Breast epithelium (tissue), 4 donors: ENCODE measurements at regions not wholly inside any gene's neighbourhood (a gene's known extent, or its start where the extent isn't known, plus 50 kb on each side); places are given as distances from the start of the nearest gene placed in this dataset.
A peak's percentile ranks its signal among the peaks of the same experiment; 100 is the strongest.

Source experiments
- DNase-seq, 2 donors: peaks; one replicate each; pipeline ENCODE4 v3.0.0-alpha.2; 2019; ENCODE audit warnings: low spot score in 2 of 2
- H3K27ac ChIP-seq, 2 donors: fragments of 200-600 bp; sonication (generic) in 1 of 2; one replicate each; pipeline ENCODE4 v1.5.1; 2016 to 2019; ENCODE audit warnings: mild to moderate bottlenecking in 1 of 2
- H3K27me3 ChIP-seq, 2 donors: fragments of 200-600 bp; sonication (generic) in 1 of 2; one replicate each; pipeline versions ENCODE4 v1.5.1 to v1.6.0; 2017 to 2019; ENCODE audit warnings: control low read depth in 1 of 2, mild to moderate bottlenecking in 1 of 2
- H3K36me3 ChIP-seq: fragments of 200-600 bp; one replicate; pipeline ENCODE4 v1.5.1; 2019
- H3K4me1 ChIP-seq, 2 donors: fragments of 200-600 bp; sonication (generic); one replicate each; pipeline ENCODE4 v1.5.1; 2016 to 2019; ENCODE audit warnings: control low read depth in 1 of 2
- H3K4me3 ChIP-seq, 3 donors: fragments of 200-600 bp; sonication (generic); 1 replicate in 2 of 3; 2 replicates in 1 of 3; pipeline ENCODE4 v1.5.1; 2016 to 2019; ENCODE audit warnings: mild to moderate bottlenecking in 3 of 3, moderate library complexity in 2 of 3
- H3K9me3 ChIP-seq, 2 donors: fragments of 200-600 bp; sonication (generic) in 1 of 2; one replicate each; pipeline ENCODE4 v1.5.1; 2016 to 2019; ENCODE audit warnings: control low read depth in 1 of 2
- POLR2A ChIP-seq: fragments of 450-650 bp; IDR thresholded peaks from one replicate; pipeline ENCODE4 v1.6.1; 2016; ENCODE audit warnings: antibody characterized with exemption, mild to moderate bottlenecking, moderate library complexity
- POLR2AphosphoS5 ChIP-seq, 3 donors: sonication (generic); formaldehyde crosslinking; IDR thresholded peaks; one replicate each; pipeline ENCODE4 v1.6.1; 2017; ENCODE audit warnings: antibody characterized with exemption in 3 of 3
- intact Hi-C: fragments of 100-400 bp; cut with DNase I; formaldehyde crosslinking; loops from one replicate; pipeline ENCODE4 v1.15.1; 2023; ENCODE audit warnings: low total_unique reads
- TF ChIP-seq, protein P1 (sequence below), 3 donors: fragments of 450-650 bp; IDR thresholded peaks; one replicate each; pipeline ENCODE4 v1.5.1; 2016 to 2017; ENCODE audit warnings: antibody characterized with exemption in 3 of 3, mild to moderate bottlenecking in 3 of 3, moderate library complexity in 3 of 3

- Histone ChIP-seq H3K4me3 (peak overlapping the region in 1 of 3 donors; percentile 15), H3K36me3 (no peaks in the 10 kb centered on the region), H3K27ac (peak overlapping the region; percentile 46 to 81), H3K9me3 (no peaks in the 10 kb centered on the region), H3K4me1 (no peaks in the 10 kb centered on the region), H3K27me3 (no peaks in the 10 kb centered on the region)
- TF ChIP-seq, protein P1, sequence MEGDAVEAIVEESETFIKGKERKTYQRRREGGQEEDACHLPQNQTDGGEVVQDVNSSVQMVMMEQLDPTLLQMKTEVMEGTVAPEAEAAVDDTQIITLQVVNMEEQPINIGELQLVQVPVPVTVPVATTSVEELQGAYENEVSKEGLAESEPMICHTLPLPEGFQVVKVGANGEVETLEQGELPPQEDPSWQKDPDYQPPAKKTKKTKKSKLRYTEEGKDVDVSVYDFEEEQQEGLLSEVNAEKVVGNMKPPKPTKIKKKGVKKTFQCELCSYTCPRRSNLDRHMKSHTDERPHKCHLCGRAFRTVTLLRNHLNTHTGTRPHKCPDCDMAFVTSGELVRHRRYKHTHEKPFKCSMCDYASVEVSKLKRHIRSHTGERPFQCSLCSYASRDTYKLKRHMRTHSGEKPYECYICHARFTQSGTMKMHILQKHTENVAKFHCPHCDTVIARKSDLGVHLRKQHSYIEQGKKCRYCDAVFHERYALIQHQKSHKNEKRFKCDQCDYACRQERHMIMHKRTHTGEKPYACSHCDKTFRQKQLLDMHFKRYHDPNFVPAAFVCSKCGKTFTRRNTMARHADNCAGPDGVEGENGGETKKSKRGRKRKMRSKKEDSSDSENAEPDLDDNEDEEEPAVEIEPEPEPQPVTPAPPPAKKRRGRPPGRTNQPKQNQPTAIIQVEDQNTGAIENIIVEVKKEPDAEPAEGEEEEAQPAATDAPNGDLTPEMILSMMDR (IDR thresholded peaks at IDR 0.05) = no peak
- TF ChIP-seq POLR2A (no peak), POLR2AphosphoS5 (IDR thresholded peaks at IDR 0.05) (no peak)
- intact Hi-C loops = no loop called here
- DNase-seq = no peak
These were observed 356.3 kb downstream of the USP25 start for GRCh38 chr21:16086121-16086520.

DNA sequence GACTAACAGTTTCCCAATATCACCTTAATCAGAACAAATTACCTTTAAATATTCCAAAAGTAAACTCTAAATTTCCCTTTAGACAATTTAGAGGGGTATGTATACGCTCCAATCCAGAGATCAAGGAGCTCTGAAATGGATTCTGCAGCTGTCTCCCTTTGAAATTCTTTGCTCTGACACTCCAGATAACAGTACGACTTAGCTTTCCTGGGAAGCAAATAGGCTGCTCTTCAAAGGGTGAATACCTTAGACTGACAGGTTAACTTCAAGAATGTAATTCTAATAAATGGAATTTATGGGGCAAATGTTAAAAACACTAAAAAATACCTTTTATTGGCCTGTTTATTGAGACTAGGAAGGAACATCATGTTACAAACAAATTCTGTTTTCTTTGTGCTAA, 357.2 kb downstream of the USP25 start:
- Histone ChIP-seq H3K36me3 (no peaks in the 10 kb centered on the region), H3K4me3 (no peak overlapping the region), H3K27ac (peak overlapping the region; percentile 9 to 81), H3K9me3 (no peaks in the 10 kb centered on the region), H3K4me1 (no peaks in the 10 kb centered on the region), H3K27me3 (no peaks in the 10 kb centered on the region)
- DNase-seq = no peak
- intact Hi-C loops = no loop called here
- TF ChIP-seq, protein P1 (IDR thresholded peaks at IDR 0.05) = no peak
- TF ChIP-seq POLR2A (no peak), POLR2AphosphoS5 (IDR thresholded peaks at IDR 0.05) (no peak)

- TF ChIP-seq POLR2A (no peak), POLR2AphosphoS5 (IDR thresholded peaks at IDR 0.05) (no peak)
- TF ChIP-seq, protein P1 (IDR thresholded peaks at IDR 0.05) = no peak
- intact Hi-C loops = no loop called here
- Histone ChIP-seq H3K27ac (peak overlapping the region in 1 of 2 donors; percentile 38), H3K36me3 (no peaks in the 10 kb centered on the region), H3K4me3 (no peak overlapping the region), H3K9me3 (no peaks in the 10 kb centered on the region), H3K27me3 (no peaks in the 10 kb centered on the region), H3K4me1 (no peaks in the 10 kb centered on the region)
- no peak for DNase-seq
These were observed 357.7 kb downstream of the USP25 start for GRCh38 chr21:16087523-16087922.

DNA sequence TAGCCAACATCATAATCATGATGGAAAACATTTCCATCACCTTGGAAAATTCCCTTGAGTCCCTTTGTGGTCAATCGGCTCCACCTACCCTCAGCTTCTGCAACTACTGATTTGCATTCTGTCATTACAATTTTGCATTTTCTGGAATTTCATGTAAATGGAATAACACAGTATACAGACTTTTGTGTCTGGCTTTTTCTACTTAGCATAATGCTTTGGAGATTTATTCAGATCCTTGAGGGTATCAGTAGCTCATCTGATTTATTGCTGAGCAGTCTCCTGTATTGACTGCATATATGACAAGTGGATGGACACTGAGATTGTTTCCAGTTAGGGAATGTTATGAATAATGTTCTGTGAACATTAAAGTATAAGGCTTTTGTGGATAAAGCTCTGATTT, 358.3 kb downstream of the USP25 start:
- intact Hi-C loops = no loop called here
- DNase-seq = no peak
- Histone ChIP-seq H3K4me3 (no peak overlapping the region), H3K36me3 (no peaks in the 10 kb centered on the region), H3K27me3 (no peaks in the 10 kb centered on the region), H3K4me1 (no peaks in the 10 kb centered on the region), H3K9me3 (no peaks in the 10 kb centered on the region), H3K27ac (peak overlapping the region in 1 of 2 donors; percentile 38)
- no peak for TF ChIP-seq POLR2AphosphoS5 (IDR thresholded peaks at IDR 0.05)
- TF ChIP-seq POLR2A = no peak
- TF ChIP-seq, protein P1 (IDR thresholded peaks at IDR 0.05) = no peak

DNA sequence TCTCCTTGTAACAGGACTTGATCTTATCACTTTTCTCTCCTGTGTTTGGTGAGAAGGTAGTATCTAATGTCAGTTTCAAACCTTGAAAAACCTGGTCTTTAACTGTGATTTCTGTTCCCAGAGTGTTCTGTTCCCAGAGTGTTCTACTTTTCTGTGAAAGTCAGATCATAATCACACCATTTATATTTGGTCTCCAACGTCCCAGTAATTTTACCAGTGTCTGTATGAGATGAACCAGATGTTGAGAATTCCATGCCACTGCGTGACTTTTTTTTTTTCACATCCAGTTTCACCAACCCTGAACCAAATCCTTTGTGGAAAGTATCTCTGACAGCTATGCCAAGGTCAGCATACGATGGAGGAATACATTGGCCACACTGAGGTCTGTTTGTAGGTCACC, 365.2 kb downstream of the USP25 start:
- H3K36me3 ChIP-seq = no peaks in the 10 kb centered on the region
- H3K9me3 ChIP-seq = no peaks in the 10 kb centered on the region
- intact Hi-C loops = no loop called here
- no peaks in the 10 kb centered on the region for H3K4me1 ChIP-seq
- H3K27me3 ChIP-seq = no peaks in the 10 kb centered on the region
- no peak overlapping the region for H3K4me3 ChIP-seq
- no peak for DNase-seq
- TF ChIP-seq, protein P1 (IDR thresholded peaks at IDR 0.05) = no peak
- H3K27ac ChIP-seq = no peak overlapping the region
